Glutamatergic neuron (in vitro differentiated cells): ENCODE measurements at regions not wholly inside any gene's neighbourhood (a gene's known extent, or its start where the extent isn't known, plus 50 kb on each side); places are given as distances from the start of the nearest gene placed in this dataset.
A peak's percentile ranks its signal among the peaks of the same experiment; 100 is the strongest.

Source experiments
- DNase-seq: peaks from one replicate; pipeline ENCODE4 v3.0.0; 2022
- H3K27ac Mint-ChIP-seq: one replicate; pipeline ENCODE4 v1.8.0; 2020; ENCODE audit warnings: mild to moderate bottlenecking, mixed read lengths, inconsistent platforms; ENCODE audit not compliant: unreplicated experiment
- H3K27me3 Mint-ChIP-seq: one replicate; pipeline ENCODE4 v1.8.0; 2020; ENCODE audit warnings: mild to moderate bottlenecking, moderate library complexity, mixed read lengths, inconsistent platforms; ENCODE audit not compliant: unreplicated experiment
- H3K36me3 Mint-ChIP-seq: one replicate; pipeline ENCODE4 v1.8.0; 2020; ENCODE audit warnings: mild to moderate bottlenecking, mixed read lengths, inconsistent platforms; ENCODE audit not compliant: unreplicated experiment
- H3K4me1 Mint-ChIP-seq: one replicate; pipeline ENCODE4 v1.8.0; 2020; ENCODE audit warnings: mild to moderate bottlenecking, low read depth, mixed read lengths, inconsistent platforms; ENCODE audit not compliant: unreplicated experiment
- H3K4me3 Mint-ChIP-seq: one replicate; pipeline ENCODE4 v1.8.0; 2020; ENCODE audit warnings: mild to moderate bottlenecking, mixed read lengths, inconsistent platforms; ENCODE audit not compliant: unreplicated experiment
- H3K9me3 Mint-ChIP-seq: one replicate; pipeline ENCODE4 v1.8.0; 2020; ENCODE audit warnings: mild to moderate bottlenecking, moderate library complexity, mixed read lengths, inconsistent platforms; ENCODE audit not compliant: unreplicated experiment
- CTCF ChIP-seq: fragments of 200-600 bp; sonication (generic); IDR thresholded peaks from one replicate; pipeline ENCODE4 v1.5.0; 2021; ENCODE audit not compliant: partially characterized antibody, unreplicated experiment

- no peaks in the 10 kb centered on the region for H3K4me1 Mint-ChIP-seq
- H3K4me3 Mint-ChIP-seq, result no peak overlapping the region
- no peak for TF ChIP-seq CTCF
- no peaks in the 10 kb centered on the region for H3K36me3 Mint-ChIP-seq
- no peak for DNase-seq
- H3K9me3 Mint-ChIP-seq, result no peaks in the 10 kb centered on the region
- H3K27me3 Mint-ChIP-seq, result no peaks in the 10 kb centered on the region
- no peak overlapping the region for H3K27ac Mint-ChIP-seq
These were observed 286.9 kb downstream of the PARP8 start for GRCh38 chr5:50953290-50953689.

GRCh38 chr5:50958852-50959457 lies 292.5 kb downstream of the PARP8 start:
- no peaks in the 10 kb centered on the region for H3K36me3 Mint-ChIP-seq
- H3K27ac Mint-ChIP-seq, result no peak overlapping the region
- peaks cover 3% of the 10 kb centered on the region for H3K9me3 Mint-ChIP-seq
- H3K4me1 Mint-ChIP-seq, result no peaks in the 10 kb centered on the region
- H3K4me3 Mint-ChIP-seq, result no peak overlapping the region
- peaks cover 3% of the 10 kb centered on the region for H3K27me3 Mint-ChIP-seq
- DNase-seq, result no peak
- peak; percentile 71 for TF ChIP-seq CTCF

GRCh38 chr5:50962934-50963872 lies 296.8 kb downstream of the PARP8 start:
- H3K27ac Mint-ChIP-seq, result peak overlapping the region; percentile 85
- TF ChIP-seq CTCF, result peak; percentile 91
- DNase-seq, result peak; percentile 90
- H3K27me3 Mint-ChIP-seq, result peaks cover 22% of the 10 kb centered on the region
- peak overlapping the region; percentile 91 for H3K4me3 Mint-ChIP-seq
- H3K36me3 Mint-ChIP-seq, result no peaks in the 10 kb centered on the region
- H3K4me1 Mint-ChIP-seq, result peaks cover 30% of the 10 kb centered on the region
- H3K9me3 Mint-ChIP-seq, result peaks cover 29% of the 10 kb centered on the region

- peak; percentile 32 for DNase-seq
- Mint-ChIP-seq H3K27me3 (peaks cover 29% of the 10 kb centered on the region), H3K9me3 (peaks cover 37% of the 10 kb centered on the region), H3K27ac (peak overlapping the region; percentile 80), H3K4me3 (peak overlapping the region; percentile 89), H3K4me1 (peaks cover 37% of the 10 kb centered on the region), H3K36me3 (no peaks in the 10 kb centered on the region)
- no peak for TF ChIP-seq CTCF
These were observed 297.7 kb downstream of the PARP8 start for GRCh38 chr5:50963971-50964745.
